HL-60 (cell line): ENCODE measurements at regions not wholly inside any gene's neighbourhood (a gene's known extent, or its start where the extent isn't known, plus 50 kb on each side); places are given as distances from the start of the nearest gene placed in this dataset.

Source experiments
- DNase-seq, 2 experiments: peaks; one replicate each; pipeline ENCODE4 v3.0.0-alpha.2; 2010 to 2020; ENCODE audit warnings: low read depth in 1 of 2, low spot score in 1 of 2
- H3K27ac ChIP-seq: fragments of 250-450 bp; sonication (Bioruptor Pico); replicated peaks from 2 replicates; pipeline ENCODE4 v1.5.1; 2020; ENCODE audit warnings: mild to moderate bottlenecking, moderate library complexity
- H3K27me3 ChIP-seq: fragments of 250-450 bp; sonication (Bioruptor Pico); 2 replicates; pipeline ENCODE4 v1.5.1; 2021; ENCODE audit warnings: mild to moderate bottlenecking, moderate library complexity; ENCODE audit not compliant: insufficient read depth, poor library complexity, severe bottlenecking
- H3K4me3 ChIP-seq: replicated peaks from 2 replicates; pipeline ENCODE4 v1.5.1; 2011; ENCODE audit warnings: mild to moderate bottlenecking, control low read depth, low read length; ENCODE audit not compliant: insufficient read depth
- GABPA ChIP-seq: IDR thresholded peaks from 2 replicates; pipeline ENCODE4 v1.6.1; 2012; ENCODE audit warnings: low read depth
- POLR2AphosphoS5 ChIP-seq: IDR thresholded peaks from 2 replicates; pipeline ENCODE4 v1.6.1; 2012; ENCODE audit warnings: low read depth
- REST ChIP-seq: IDR thresholded peaks from 2 replicates; pipeline ENCODE4 v1.6.1; 2012; ENCODE audit warnings: low read depth; ENCODE audit not compliant: insufficient replicate concordance
- SPI1 ChIP-seq: IDR thresholded peaks from 2 replicates; pipeline ENCODE4 v1.6.1; 2012; ENCODE audit warnings: low read depth, mild to moderate bottlenecking, borderline replicate concordance
- TF ChIP-seq, protein P1 (sequence below): IDR thresholded peaks from one replicate; pipeline ENCODE4 v1.5.1; 2011; ENCODE audit warnings: low read length, control low read depth, inconsistent platforms; ENCODE audit not compliant: insufficient read depth

DNA sequence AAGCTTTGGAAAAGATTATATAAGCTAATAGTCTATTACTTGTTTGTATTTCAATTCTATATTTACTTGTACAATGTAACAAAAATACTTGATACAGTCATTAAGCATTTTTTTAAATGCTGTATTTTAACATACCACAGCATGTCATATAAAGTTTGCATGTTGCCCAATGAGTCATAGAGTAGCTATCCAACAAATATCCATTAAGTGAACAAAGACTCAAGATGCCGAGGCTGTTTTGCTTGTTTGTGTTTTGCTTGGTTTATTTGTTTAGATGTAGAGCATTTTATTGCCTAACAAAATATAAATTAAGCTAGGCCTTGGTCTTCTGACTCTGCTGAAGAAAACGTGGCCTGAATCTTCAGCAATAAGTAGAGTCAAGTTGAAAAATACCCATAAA is 1584.3 kb upstream of the NUDT12 start:
- Histone ChIP-seq H3K27ac (no peak overlapping the region), H3K4me3 (no peak overlapping the region), H3K27me3 (no peaks in the 10 kb centered on the region)
- no peak for DNase-seq
- no peak for TF ChIP-seq GABPA
- no peak for TF ChIP-seq REST
- TF ChIP-seq SPI1: no peak
- TF ChIP-seq, protein P1, sequence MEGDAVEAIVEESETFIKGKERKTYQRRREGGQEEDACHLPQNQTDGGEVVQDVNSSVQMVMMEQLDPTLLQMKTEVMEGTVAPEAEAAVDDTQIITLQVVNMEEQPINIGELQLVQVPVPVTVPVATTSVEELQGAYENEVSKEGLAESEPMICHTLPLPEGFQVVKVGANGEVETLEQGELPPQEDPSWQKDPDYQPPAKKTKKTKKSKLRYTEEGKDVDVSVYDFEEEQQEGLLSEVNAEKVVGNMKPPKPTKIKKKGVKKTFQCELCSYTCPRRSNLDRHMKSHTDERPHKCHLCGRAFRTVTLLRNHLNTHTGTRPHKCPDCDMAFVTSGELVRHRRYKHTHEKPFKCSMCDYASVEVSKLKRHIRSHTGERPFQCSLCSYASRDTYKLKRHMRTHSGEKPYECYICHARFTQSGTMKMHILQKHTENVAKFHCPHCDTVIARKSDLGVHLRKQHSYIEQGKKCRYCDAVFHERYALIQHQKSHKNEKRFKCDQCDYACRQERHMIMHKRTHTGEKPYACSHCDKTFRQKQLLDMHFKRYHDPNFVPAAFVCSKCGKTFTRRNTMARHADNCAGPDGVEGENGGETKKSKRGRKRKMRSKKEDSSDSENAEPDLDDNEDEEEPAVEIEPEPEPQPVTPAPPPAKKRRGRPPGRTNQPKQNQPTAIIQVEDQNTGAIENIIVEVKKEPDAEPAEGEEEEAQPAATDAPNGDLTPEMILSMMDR: no peak
- no peak for TF ChIP-seq POLR2AphosphoS5

GRCh38 chr5:105145152-105145551 is 1582.6 kb upstream of the NUDT12 start:
- no peaks in the 10 kb centered on the region for H3K27me3 ChIP-seq
- DNase-seq: no peak
- no peak overlapping the region for H3K4me3 ChIP-seq
- no peak for TF ChIP-seq POLR2AphosphoS5
- H3K27ac ChIP-seq: no peak overlapping the region

GRCh38 chr5:105134328-105134727 is 1571.7 kb upstream of the NUDT12 start:
- no peak overlapping the region for H3K4me3 ChIP-seq
- no peak overlapping the region for H3K27ac ChIP-seq
- no peak for DNase-seq
- TF ChIP-seq GABPA: no peak
- TF ChIP-seq, protein P1: no peak
- TF ChIP-seq POLR2AphosphoS5: no peak
- no peak for TF ChIP-seq REST
- TF ChIP-seq SPI1: no peak
- no peaks in the 10 kb centered on the region for H3K27me3 ChIP-seq

GRCh38 chr5:105133087-105133486 is 1570.5 kb upstream of the NUDT12 start:
- TF ChIP-seq REST (no peak), SPI1 (no peak)
- no peak for DNase-seq
- no peaks in the 10 kb centered on the region for H3K27me3 ChIP-seq

More at GRCh38 chr5:105133087-105133486, 1570.5 kb upstream of the NUDT12 start:
- Histone ChIP-seq H3K27ac (no peak overlapping the region), H3K4me3 (no peak overlapping the region)
